ENCODE measurements at regions not wholly inside any gene's neighbourhood (a gene's known extent, or its start where the extent isn't known, plus 50 kb on each side); places are given as distances from the start of the nearest gene placed in this dataset. TPM values are rescaled to one million over a fixed set of nuclear protein-coding genes. Genes with fewer than 3 reads are reported as not detected.

GRCh38 chr13:21321269-21321668 is 137.8 kb downstream of the ZDHHC20 start:
- no peak for TF ChIP-seq CTCF (IDR thresholded peaks at IDR 0.05; ENCODE audit: extremely low read depth, low read depth, low read length)
- H4K20me1 ChIP-seq (ENCODE audit: insufficient read depth, low read length): no peaks in the 10 kb centered on the region
- no peaks in the 10 kb centered on the region for H3K79me2 ChIP-seq (ENCODE audit: insufficient read depth, low read length)
- H3K4me3 ChIP-seq (ENCODE audit: insufficient read depth, low read length): no peak overlapping the region
- no peak overlapping the region for H3K4me2 ChIP-seq (ENCODE audit: insufficient read depth, low read length)
- H3K27ac ChIP-seq (ENCODE audit: low read depth, low read length): no peak overlapping the region
- H3K36me3 ChIP-seq (ENCODE audit: insufficient read depth, low read length): no peaks in the 10 kb centered on the region
- no peaks in the 10 kb centered on the region for H3K27me3 ChIP-seq (ENCODE audit: insufficient read depth, low read length)
- no peaks in the 10 kb centered on the region for H3K9me3 ChIP-seq (ENCODE audit: low read depth, low read length)
- no peak overlapping the region for H2AFZ ChIP-seq (ENCODE audit: low read length)
- H3K4me1 ChIP-seq (ENCODE audit: insufficient read depth, low read length): peaks cover 7% of the 10 kb centered on the region
- DNase-seq (ENCODE audit: insufficient read length, low spot score, missing footprints): no peak

DNA sequence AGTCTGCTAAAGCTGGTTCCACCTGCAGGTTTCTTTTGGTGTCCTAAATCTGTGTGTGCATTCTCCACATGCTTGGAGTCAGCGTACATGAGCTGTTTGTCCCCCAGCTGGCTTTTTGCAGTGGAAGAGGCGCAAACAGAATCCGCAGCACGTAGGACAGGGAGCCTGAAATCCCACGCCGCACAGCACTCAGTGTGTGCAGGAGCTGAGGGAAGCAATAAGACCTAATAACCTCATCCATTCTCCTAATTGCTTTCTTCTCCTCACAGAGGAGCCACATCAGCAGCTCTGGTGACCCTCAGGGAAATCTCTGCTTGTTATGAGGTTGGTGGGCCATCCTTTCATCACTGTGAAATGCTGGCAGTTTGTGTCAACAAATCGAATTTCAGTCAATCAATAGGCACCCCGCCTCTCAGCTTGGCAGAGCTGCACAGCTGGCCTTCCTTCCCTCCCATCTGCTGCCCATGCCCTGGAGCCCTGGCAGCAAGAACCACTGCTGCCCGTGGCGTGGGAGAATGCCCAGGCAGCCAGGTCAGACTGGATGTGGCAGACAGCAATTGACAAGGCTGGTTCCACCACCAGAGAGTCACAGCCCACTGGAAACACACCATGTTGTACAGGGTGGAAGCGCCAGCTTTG is 136.7 kb downstream of the ZDHHC20 start:
- H3K9me3 ChIP-seq (ENCODE audit: low read depth, low read length): no peaks in the 10 kb centered on the region
- H4K20me1 ChIP-seq (ENCODE audit: insufficient read depth, low read length): no peaks in the 10 kb centered on the region
- no peak overlapping the region for H3K4me3 ChIP-seq (ENCODE audit: insufficient read depth, low read length)
- H3K4me1 ChIP-seq (ENCODE audit: insufficient read depth, low read length): peaks cover 7% of the 10 kb centered on the region
- H3K27me3 ChIP-seq (ENCODE audit: insufficient read depth, low read length): no peaks in the 10 kb centered on the region
- H3K36me3 ChIP-seq (ENCODE audit: insufficient read depth, low read length): no peaks in the 10 kb centered on the region
- H3K79me2 ChIP-seq (ENCODE audit: insufficient read depth, low read length): no peaks in the 10 kb centered on the region
- H3K4me2 ChIP-seq (ENCODE audit: insufficient read depth, low read length): no peak overlapping the region
- DNase-seq (ENCODE audit: insufficient read length, low spot score, missing footprints): no peak
- H3K27ac ChIP-seq (ENCODE audit: low read depth, low read length): no peak overlapping the region
- no peak overlapping the region for H2AFZ ChIP-seq (ENCODE audit: low read length)
- TF ChIP-seq CTCF (IDR thresholded peaks at IDR 0.05; ENCODE audit: extremely low read depth, low read depth, low read length): no peak

Small RNAs in the stretch of these regions (small RNA-seq; reads per million reads assigned to genes)
- not detected for gene AL158032.2
